Cerebellar cortex (tissue), 1 donor: ENCODE measurements at regions not wholly inside any gene's neighbourhood (a gene's known extent, or its start where the extent isn't known, plus 50 kb on each side); places are given as distances from the start of the nearest gene placed in this dataset.

Experiments
- DNase-seq: peaks from one replicate; pipeline ENCODE4 v3.0.0-alpha.2; 2015; ENCODE audit warnings: low spot score

GRCh38 chr9:118954857-118955256 is 414.4 kb downstream of the BRINP1 start:
- DNase-seq = peak; percentile 20

GRCh38 chr9:118957585-118957984 is 411.6 kb downstream of the BRINP1 start:
- DNase-seq = no peak

DNA sequence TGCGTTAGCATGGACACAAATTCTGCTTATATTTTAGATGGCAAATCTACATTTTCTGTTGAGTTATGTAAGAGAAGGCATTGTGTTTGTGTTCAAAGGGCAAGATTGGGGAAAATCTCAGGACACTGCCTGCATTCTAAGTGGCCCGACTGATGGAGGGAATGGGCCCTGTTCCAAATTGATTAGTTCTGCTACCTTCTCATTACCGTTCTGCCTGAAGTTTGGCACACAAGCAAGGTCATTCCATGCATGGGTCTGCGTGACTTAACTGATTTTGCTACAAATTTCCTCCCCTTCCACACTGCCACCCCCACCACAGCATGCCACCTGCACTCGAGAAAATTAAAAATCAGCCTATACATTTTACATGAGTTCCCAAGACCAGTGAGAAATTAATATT is 409.9 kb downstream of the BRINP1 start:
- DNase-seq = no peak

GRCh38 chr9:118961857-118962256 is 407.4 kb downstream of the BRINP1 start:
- DNase-seq = no peak

DNA sequence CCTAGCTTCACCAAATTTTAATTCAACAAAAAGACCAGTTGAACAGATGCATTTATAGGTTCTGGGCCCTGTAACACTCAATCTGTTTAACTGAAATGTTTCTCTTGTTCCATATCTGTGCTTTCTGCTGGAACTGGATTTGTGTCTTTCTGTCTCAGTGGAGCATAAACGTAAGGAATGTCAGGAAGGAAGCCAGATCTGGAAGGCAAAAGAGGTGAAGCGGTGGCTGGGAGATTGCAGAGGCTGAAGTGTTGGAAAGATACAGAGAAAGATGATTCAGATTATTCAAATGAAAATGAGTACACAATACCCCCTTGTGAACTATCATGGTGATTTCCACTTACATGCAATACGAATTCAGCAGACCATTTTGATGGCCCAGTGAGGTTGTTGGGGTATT is 406.8 kb downstream of the BRINP1 start:
- DNase-seq = peak; percentile 66

- no peak for DNase-seq
Measured at GRCh38 chr9:118963674-118964073, 405.6 kb downstream of the BRINP1 start.

DNA sequence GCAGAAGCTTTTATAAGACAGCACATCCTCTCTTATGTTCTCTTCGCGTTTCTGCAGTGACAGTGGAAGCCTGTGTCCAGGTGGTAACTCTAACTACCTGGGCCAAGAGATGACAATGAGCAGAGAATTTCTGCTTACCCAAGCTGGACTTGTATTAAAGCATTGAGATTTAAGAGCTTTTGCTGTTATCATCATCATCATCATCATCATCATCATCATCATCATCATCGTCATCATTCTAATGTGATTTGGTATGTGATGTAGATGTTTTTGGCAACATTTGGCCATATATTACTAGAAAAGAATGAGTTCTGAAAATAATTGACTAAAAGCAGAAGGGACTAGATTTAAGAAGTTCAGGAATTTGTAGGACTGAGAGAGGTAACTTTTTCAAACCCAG is 401.3 kb downstream of the BRINP1 start:
- no peak for DNase-seq

DNA sequence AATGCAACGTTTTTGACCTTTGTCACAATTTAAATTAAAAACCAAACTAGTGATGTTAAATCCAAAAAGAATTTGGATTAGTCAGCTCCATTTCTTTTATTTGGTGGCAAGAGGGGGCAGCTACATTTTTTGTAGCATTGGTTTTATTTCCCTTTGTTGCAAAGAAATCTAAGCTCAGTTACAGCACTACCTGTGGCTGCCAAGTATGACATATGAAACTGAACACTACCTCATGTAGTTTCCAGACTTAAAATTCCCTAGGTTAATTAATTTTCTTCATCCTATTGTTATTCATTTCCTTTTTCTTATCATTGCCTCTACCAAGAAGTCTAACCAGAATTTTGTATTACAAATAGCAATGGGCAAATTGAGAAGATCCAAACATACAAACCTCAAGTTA is 393.5 kb downstream of the BRINP1 start:
- DNase-seq = no peak

GRCh38 chr9:118976160-118976559 is 393.1 kb downstream of the BRINP1 start:
- DNase-seq = no peak

GRCh38 chr9:118984607-118985006 is 384.6 kb downstream of the BRINP1 start:
- no peak for DNase-seq

DNA sequence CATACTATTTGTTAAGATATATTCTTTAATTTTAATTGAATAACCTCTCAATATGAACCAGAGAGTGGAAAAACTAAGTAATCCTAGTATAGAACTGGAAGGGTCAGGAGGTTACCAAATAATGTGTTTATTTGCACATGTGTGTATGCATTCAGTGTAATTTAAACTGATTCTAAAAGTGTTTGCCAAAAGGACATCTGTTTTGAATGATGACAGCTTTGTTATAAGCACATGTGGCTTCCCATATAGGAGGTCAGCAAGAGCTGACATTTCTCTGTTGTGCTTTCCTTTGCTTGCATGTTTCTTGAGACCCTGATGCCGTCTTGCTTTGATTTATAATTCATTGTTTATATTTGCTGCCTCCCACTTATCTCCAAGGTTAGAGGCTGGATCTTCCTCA is 383.4 kb downstream of the BRINP1 start:
- DNase-seq = no peak

- DNase-seq = no peak
Measured at GRCh38 chr9:118987167-118987566, 382.1 kb downstream of the BRINP1 start.

GRCh38 chr9:118990949-118991348 is 378.3 kb downstream of the BRINP1 start:
- DNase-seq = no peak

DNA sequence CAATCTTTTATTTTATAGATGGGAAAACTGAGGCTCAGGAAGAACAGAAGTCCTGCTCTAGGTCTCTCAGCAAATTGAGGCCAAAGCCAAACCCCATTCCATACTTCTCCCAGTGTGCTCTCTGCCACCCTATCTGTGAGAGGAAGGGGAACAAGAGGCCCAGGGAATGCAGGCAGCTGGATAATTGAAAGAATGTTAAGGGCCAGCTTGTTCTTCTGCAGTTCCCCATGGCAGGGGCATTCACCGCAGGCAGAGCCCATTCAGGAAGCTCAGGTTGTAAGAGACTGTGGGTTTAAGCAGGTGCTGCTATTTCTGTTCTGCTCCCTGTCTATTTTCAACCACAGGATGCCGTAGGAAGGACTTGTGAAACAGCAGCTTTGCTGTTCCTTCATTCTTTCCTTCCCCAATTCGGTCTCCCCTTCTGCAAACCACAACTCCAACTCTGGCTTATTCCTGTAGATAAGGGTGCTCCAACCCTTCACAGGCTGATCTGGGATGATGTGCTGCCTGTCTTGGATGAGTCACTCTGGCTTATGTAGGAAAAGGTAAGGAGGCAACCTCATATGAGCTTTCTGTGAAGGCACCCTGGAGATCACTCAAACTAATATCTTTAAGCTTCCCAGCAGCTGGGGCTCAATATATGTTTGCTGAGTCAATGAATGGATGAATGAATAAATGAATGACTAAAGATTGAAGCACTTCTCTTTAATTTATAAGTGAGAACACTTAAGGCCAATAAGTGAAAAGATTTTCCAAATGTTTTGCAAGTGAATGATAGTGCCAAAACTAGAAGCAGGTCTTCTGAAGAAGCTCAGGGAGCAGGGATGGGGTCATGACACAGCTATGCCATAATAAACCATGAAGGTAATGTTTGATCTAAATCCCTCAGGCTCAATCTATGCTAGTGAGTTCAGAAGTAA is 377.6 kb downstream of the BRINP1 start:
- no peak for DNase-seq

- DNase-seq = peak; percentile 36
Measured at GRCh38 chr9:118992813-118993794, 376.1 kb downstream of the BRINP1 start.

DNA sequence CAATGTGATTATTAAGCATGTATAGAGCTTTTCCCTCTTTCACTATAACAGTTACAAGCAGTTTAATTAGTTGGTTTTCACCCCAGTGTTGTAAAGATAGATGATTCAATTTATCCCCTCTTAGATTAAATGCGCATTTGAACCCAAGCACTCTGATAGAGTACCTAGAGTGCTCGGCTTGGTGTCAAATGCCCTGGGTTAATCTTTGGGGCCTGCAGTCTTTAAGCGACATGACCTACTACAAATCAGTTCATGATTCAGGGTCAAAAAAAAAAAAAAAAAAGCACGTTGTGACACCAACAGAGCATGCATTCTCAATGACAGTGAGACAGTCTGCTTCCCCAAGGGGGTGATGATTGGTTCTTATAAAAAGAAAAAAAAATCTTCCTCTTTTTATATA is 375.3 kb downstream of the BRINP1 start:
- no peak for DNase-seq

- no peak for DNase-seq
Measured at GRCh38 chr9:119002491-119002890, 366.7 kb downstream of the BRINP1 start.

DNA sequence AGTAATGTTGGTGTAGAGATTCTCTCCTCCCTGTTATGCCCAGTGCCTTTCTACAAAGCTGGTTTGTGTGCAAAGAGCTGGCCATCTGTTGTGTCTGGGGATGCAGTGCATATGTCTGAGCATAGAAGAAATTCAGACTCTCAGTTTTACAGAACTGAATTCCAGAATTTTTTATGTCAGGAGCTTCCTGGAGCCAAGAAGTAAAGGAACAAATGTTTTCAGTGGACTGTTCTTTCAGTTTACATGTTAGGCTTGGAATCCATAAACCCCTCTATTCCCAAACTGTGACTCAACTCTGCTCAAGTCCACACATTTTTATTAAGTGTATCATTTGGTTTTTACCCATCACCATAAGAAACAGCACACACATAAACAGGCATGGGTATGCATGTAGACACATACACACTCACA is 366.0 kb downstream of the BRINP1 start:
- peak; percentile 87 for DNase-seq

GRCh38 chr9:119003882-119004617 is 365.2 kb downstream of the BRINP1 start:
- no peak for DNase-seq

DNA sequence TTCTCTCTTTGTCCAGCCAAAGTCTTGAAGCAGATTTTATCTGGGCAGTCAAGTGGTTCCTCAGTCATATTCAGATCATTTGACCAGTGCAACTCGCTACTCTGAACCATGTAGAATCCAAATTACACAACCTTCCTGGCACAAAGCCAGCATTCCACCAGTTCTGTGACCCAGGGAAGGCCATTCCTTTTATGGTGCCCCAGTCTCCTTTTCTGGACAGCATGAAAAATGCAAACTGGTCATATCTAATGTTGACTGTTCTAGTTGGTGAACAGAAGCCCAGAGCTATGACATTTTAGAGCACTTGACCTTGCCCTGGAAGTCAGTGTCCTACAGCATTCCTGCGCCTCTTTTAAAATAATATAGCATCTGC is 364.6 kb downstream of the BRINP1 start:
- peak; percentile 54 for DNase-seq

DNA sequence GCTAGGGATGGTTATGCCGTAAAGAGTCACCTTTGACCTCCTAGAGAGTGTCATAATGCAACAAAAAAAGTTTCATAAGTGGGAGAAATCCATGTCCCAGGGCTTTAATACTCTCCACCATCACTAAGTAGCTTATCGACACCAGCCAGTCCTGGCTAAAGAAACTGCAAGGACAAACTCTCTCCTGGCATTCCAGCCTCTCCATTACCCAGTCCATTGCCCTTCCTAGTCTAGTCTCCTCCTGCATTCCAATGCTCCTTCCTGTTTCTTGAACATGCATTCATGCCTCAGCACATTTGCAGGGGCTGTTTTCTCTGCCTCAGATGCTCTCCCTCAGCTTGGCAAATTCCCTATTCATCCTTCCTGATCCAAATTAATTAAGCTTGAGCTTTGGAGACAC is 364.1 kb downstream of the BRINP1 start:
- no peak for DNase-seq

- DNase-seq = peak; percentile 95
Measured at GRCh38 chr9:119009249-119009648, 360.0 kb downstream of the BRINP1 start.
